ENCODE measurements at regions not wholly inside any gene's neighbourhood (a gene's known extent, or its start where the extent isn't known, plus 50 kb on each side); places are given as distances from the start of the nearest gene placed in this dataset.

DNA sequence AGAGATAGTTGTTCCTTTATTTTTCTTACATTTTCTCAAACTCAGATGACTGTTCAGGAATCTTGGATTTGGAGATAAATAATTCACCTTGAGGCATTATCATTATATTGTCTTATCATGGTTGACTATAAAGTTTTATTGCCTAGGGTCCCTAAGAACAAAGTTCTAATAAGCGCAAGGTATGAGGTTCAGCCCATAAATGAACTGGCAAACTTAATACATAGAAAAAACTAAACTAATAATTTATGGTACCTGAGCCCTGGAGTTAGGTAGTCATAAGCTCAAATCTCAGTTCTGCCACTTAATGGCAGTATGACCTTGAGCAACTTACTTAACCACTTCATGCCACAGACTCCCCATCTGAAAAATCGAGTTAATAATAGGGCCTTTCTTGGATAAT lies 334.0 kb upstream of the PBX1 start:
- no peaks in the 10 kb centered on the region for H3K9me3 ChIP-seq (ENCODE audit: control insufficient read depth in 3 of 3, low read length in 3 of 3)
- H3K4me3 ChIP-seq (ENCODE audit: low read length in 3 of 3): no peak overlapping the region
- no peaks in the 10 kb centered on the region for H3K36me3 ChIP-seq (ENCODE audit: control insufficient read depth in 3 of 3, insufficient read depth in 3 of 3, low read length in 3 of 3)
- no peak overlapping the region for H3K27ac ChIP-seq (ENCODE audit: low read depth, low read length)
- no peaks in the 10 kb centered on the region for H3K27me3 ChIP-seq (ENCODE audit: control insufficient read depth in 3 of 3, insufficient read depth in 3 of 3, low read length in 3 of 3)
- H3K4me1 ChIP-seq (ENCODE audit: control insufficient read depth in 3 of 3, insufficient read depth in 3 of 3, low read length in 3 of 3): no peaks in the 10 kb centered on the region
- H3K9ac ChIP-seq (ENCODE audit: low read depth in 1 of 3, low read length in 3 of 3): no peak overlapping the region

- Histone ChIP-seq H3K27me3 (ENCODE audit: control insufficient read depth in 3 of 3, insufficient read depth in 3 of 3, low read length in 3 of 3) (no peaks in the 10 kb centered on the region), H3K9me3 (ENCODE audit: control insufficient read depth in 3 of 3, low read length in 3 of 3) (no peaks in the 10 kb centered on the region), H3K36me3 (ENCODE audit: control insufficient read depth in 3 of 3, insufficient read depth in 3 of 3, low read length in 3 of 3) (no peaks in the 10 kb centered on the region), H3K9ac (ENCODE audit: low read depth in 1 of 3, low read length in 3 of 3) (no peak overlapping the region), H3K4me1 (ENCODE audit: control insufficient read depth in 3 of 3, insufficient read depth in 3 of 3, low read length in 3 of 3) (no peaks in the 10 kb centered on the region), H3K27ac (ENCODE audit: low read depth, low read length) (no peak overlapping the region), H3K4me3 (ENCODE audit: low read length in 3 of 3) (no peak overlapping the region)
Measured at GRCh38 chr1:164226977-164227376, 332.0 kb upstream of the PBX1 start.

DNA sequence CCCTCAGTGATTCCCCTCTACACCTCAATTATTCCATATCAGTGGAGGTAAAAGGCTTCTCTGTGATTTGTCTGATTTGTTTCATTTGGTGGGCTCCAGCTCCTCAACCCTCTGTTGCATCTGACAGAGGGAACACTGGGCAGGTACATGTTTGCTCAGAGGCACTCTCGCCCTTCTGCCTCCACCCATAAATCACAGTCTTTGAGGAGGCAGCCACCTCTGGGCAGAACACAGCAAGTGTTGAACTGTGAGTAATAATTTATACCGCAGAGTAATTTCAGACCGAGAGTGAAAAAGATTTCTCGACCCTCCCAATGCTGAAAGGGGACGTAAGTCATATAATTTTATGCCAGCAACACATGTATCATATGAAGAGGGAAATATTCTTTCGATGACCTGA lies 330.1 kb upstream of the PBX1 start:
- Histone ChIP-seq H3K27me3 (ENCODE audit: control insufficient read depth in 3 of 3, insufficient read depth in 3 of 3, low read length in 3 of 3) (no peaks in the 10 kb centered on the region), H3K36me3 (ENCODE audit: control insufficient read depth in 3 of 3, insufficient read depth in 3 of 3, low read length in 3 of 3) (no peaks in the 10 kb centered on the region), H3K27ac (ENCODE audit: low read depth, low read length) (no peak overlapping the region), H3K4me1 (ENCODE audit: control insufficient read depth in 3 of 3, insufficient read depth in 3 of 3, low read length in 3 of 3) (no peaks in the 10 kb centered on the region), H3K9me3 (ENCODE audit: control insufficient read depth in 3 of 3, low read length in 3 of 3) (no peaks in the 10 kb centered on the region), H3K9ac (ENCODE audit: low read depth in 1 of 3, low read length in 3 of 3) (no peak overlapping the region), H3K4me3 (ENCODE audit: low read length in 3 of 3) (no peak overlapping the region)

DNA sequence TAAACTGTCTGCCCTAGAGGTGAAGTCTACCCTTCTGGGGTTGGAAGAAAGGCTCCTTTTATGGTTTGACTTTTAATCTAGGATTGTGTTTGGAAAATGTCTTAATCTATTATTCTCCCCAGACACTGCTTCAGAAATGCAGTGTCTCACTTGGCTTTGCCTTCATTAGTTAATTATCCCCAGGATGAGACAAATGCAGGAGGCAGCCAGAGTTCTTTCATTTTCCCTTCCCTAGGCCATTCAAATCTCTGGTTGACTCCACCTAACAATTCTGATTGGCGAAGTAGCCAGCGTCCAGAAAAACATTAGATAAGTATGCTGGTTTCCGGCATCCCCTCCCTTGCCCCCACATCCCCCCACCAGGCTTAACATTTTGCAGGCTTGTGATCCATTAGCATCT lies 325.8 kb upstream of the PBX1 start:
- Histone ChIP-seq H3K4me3 (ENCODE audit: low read length in 3 of 3) (no peak overlapping the region), H3K4me1 (ENCODE audit: control insufficient read depth in 3 of 3, insufficient read depth in 3 of 3, low read length in 3 of 3) (no peaks in the 10 kb centered on the region), H3K36me3 (ENCODE audit: control insufficient read depth in 3 of 3, insufficient read depth in 3 of 3, low read length in 3 of 3) (no peaks in the 10 kb centered on the region), H3K27me3 (ENCODE audit: control insufficient read depth in 3 of 3, insufficient read depth in 3 of 3, low read length in 3 of 3) (no peaks in the 10 kb centered on the region), H3K9me3 (ENCODE audit: control insufficient read depth in 3 of 3, low read length in 3 of 3) (no peaks in the 10 kb centered on the region), H3K27ac (ENCODE audit: low read depth, low read length) (no peak overlapping the region), H3K9ac (ENCODE audit: low read depth in 1 of 3, low read length in 3 of 3) (no peak overlapping the region)

DNA sequence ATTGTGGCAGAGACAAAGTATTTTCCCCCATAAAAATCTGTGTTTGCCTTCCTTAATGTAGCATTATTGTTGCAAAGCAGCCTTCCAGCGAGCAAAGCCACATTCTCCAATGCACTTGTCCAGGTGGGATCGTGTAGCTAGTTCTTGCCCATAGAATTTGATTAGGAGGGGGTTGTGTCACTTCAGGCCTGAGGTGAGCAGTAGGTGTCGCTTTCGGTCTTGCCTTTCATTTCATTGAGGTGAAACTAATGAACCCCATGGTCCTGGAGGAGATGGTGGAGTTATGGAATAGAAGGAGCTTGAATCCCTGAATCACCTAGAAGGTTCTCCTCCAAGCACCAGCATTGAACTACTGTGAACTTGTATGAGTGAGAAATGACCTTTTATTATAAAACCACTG lies 318.9 kb upstream of the PBX1 start:
- H3K36me3 ChIP-seq (ENCODE audit: control insufficient read depth in 3 of 3, insufficient read depth in 3 of 3, low read length in 3 of 3): no peaks in the 10 kb centered on the region
- no peak overlapping the region for H3K9ac ChIP-seq (ENCODE audit: low read depth in 1 of 3, low read length in 3 of 3)
- no peaks in the 10 kb centered on the region for H3K27me3 ChIP-seq (ENCODE audit: control insufficient read depth in 3 of 3, insufficient read depth in 3 of 3, low read length in 3 of 3)
- H3K27ac ChIP-seq (ENCODE audit: low read depth, low read length): no peak overlapping the region
- H3K4me3 ChIP-seq (ENCODE audit: low read length in 3 of 3): no peak overlapping the region
- no peaks in the 10 kb centered on the region for H3K9me3 ChIP-seq (ENCODE audit: control insufficient read depth in 3 of 3, low read length in 3 of 3)
- no peaks in the 10 kb centered on the region for H3K4me1 ChIP-seq (ENCODE audit: control insufficient read depth in 3 of 3, insufficient read depth in 3 of 3, low read length in 3 of 3)

DNA sequence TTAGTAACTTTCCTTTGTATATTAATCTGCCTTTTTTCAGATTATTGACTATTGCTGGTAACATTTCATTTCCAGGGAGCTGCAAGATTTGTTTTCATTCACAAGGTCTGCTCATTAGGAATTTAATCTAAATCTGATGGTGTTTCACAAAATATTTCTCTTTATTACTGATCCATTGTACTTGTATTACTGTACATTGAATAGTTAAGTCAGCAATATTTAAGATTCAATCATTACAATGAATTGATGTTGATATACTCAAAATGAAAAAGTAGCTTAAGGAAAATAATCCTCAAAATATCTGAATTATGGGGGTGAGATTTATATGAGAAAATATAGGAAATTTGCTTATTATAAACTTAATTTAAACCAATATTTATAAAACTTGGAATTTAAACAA lies 308.6 kb upstream of the PBX1 start:
- H3K4me3 ChIP-seq (ENCODE audit: low read length in 3 of 3): no peak overlapping the region
- H3K36me3 ChIP-seq (ENCODE audit: control insufficient read depth in 3 of 3, insufficient read depth in 3 of 3, low read length in 3 of 3): no peaks in the 10 kb centered on the region
- H3K27ac ChIP-seq (ENCODE audit: low read depth, low read length): no peak overlapping the region
- no peaks in the 10 kb centered on the region for H3K27me3 ChIP-seq (ENCODE audit: control insufficient read depth in 3 of 3, insufficient read depth in 3 of 3, low read length in 3 of 3)
- H3K9ac ChIP-seq (ENCODE audit: low read depth in 1 of 3, low read length in 3 of 3): no peak overlapping the region
- H3K4me1 ChIP-seq (ENCODE audit: control insufficient read depth in 3 of 3, insufficient read depth in 3 of 3, low read length in 3 of 3): no peaks in the 10 kb centered on the region
- H3K9me3 ChIP-seq (ENCODE audit: control insufficient read depth in 3 of 3, low read length in 3 of 3): peaks cover 5 to 8% (median 6%) of the 10 kb centered on the region in 3 donors

DNA sequence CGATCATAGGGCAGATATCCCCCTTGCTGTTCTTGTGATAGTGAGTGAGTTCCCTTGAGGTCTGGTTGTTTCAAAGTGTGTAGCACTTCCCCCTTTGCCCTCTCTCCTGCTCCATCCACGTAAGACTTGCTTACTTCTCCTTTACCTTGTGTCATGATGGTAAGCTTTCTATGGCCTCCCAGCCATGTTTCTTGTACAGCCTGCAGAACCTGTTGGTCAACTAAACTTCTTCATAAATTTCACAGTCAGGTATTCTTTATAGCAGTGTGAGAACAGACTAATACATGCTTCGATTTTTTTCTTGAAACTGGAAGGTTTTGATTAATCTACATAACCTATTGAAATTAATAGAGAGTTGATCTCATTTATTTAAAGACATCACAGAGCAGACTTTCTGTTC lies 302.5 kb upstream of the PBX1 start:
- no peak overlapping the region for H3K4me3 ChIP-seq (ENCODE audit: low read length in 3 of 3)
- no peak overlapping the region for H3K27ac ChIP-seq (ENCODE audit: low read depth, low read length)
- no peaks in the 10 kb centered on the region for H3K4me1 ChIP-seq (ENCODE audit: control insufficient read depth in 3 of 3, insufficient read depth in 3 of 3, low read length in 3 of 3)
- no peaks in the 10 kb centered on the region for H3K36me3 ChIP-seq (ENCODE audit: control insufficient read depth in 3 of 3, insufficient read depth in 3 of 3, low read length in 3 of 3)
- no peaks in the 10 kb centered on the region for H3K27me3 ChIP-seq (ENCODE audit: control insufficient read depth in 3 of 3, insufficient read depth in 3 of 3, low read length in 3 of 3)
- no peak overlapping the region for H3K9ac ChIP-seq (ENCODE audit: low read depth in 1 of 3, low read length in 3 of 3)
- H3K9me3 ChIP-seq (ENCODE audit: control insufficient read depth in 3 of 3, low read length in 3 of 3): peaks cover 0 to 5% (median 3%) of the 10 kb centered on the region in 3 donors

DNA sequence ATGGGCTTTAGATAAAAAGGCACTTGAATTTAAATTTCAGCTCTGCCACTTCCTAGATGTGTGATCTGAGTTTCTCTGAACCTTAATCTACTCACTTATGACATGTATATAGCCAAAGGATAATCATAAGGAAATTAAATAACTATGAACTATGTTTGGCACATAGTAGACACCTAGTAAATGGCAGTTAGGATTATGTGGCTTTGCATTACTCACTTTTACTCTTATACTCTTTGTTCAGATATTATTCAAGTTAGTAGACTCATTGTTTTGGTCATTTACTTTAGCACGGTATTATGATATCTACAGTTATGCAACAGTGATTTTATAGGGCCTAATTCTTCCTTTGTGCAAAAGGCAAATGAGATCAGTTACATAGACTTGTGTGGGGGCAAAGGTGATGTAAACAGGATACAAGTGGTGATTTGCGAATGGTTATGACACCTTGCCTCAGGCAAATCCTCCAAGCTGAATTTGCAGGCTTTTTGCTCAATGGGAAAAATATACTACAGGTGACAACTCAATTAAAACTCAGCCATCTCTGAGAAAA lies 297.2 kb upstream of the PBX1 start:
- Histone ChIP-seq H3K4me1 (ENCODE audit: control insufficient read depth in 3 of 3, insufficient read depth in 3 of 3, low read length in 3 of 3) (no peaks in the 10 kb centered on the region), H3K9me3 (ENCODE audit: control insufficient read depth in 3 of 3, low read length in 3 of 3) (no peaks in the 10 kb centered on the region), H3K4me3 (ENCODE audit: low read length in 3 of 3) (no peak overlapping the region), H3K36me3 (ENCODE audit: control insufficient read depth in 3 of 3, insufficient read depth in 3 of 3, low read length in 3 of 3) (no peaks in the 10 kb centered on the region), H3K9ac (ENCODE audit: low read depth in 1 of 3, low read length in 3 of 3) (no peak overlapping the region), H3K27me3 (ENCODE audit: control insufficient read depth in 3 of 3, insufficient read depth in 3 of 3, low read length in 3 of 3) (no peaks in the 10 kb centered on the region), H3K27ac (ENCODE audit: low read depth, low read length) (no peak overlapping the region)

GRCh38 chr1:164263540-164263939 lies 295.4 kb upstream of the PBX1 start:
- Histone ChIP-seq H3K4me1 (ENCODE audit: control insufficient read depth in 3 of 3, insufficient read depth in 3 of 3, low read length in 3 of 3) (no peaks in the 10 kb centered on the region), H3K9ac (ENCODE audit: low read depth in 1 of 3, low read length in 3 of 3) (no peak overlapping the region), H3K27me3 (ENCODE audit: control insufficient read depth in 3 of 3, insufficient read depth in 3 of 3, low read length in 3 of 3) (no peaks in the 10 kb centered on the region), H3K9me3 (ENCODE audit: control insufficient read depth in 3 of 3, low read length in 3 of 3) (no peaks in the 10 kb centered on the region), H3K27ac (ENCODE audit: low read depth, low read length) (no peak overlapping the region), H3K36me3 (ENCODE audit: control insufficient read depth in 3 of 3, insufficient read depth in 3 of 3, low read length in 3 of 3) (no peaks in the 10 kb centered on the region), H3K4me3 (ENCODE audit: low read length in 3 of 3) (no peak overlapping the region)

DNA sequence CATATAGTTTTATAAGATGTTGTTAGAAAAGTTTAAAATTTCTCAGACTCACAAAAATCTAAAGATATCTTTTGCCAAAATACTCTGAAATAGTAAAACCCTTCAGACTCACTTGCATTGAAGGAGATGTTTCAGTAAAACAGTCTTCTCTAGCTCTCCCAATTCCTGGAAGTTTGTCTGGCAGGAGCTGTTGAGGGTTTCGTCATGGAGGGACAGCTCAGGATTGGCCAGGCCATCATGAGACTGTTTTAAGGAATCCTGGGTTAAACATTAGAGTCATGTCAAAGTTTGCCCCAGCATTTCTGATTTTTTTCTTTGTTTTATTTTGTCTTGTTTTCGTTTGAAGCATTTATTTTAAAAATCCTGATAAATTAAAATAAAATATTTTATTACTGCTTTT lies 293.8 kb upstream of the PBX1 start:
- Histone ChIP-seq H3K9ac (ENCODE audit: low read depth in 1 of 3, low read length in 3 of 3) (no peak overlapping the region), H3K27ac (ENCODE audit: low read depth, low read length) (no peak overlapping the region), H3K4me3 (ENCODE audit: low read length in 3 of 3) (no peak overlapping the region), H3K4me1 (ENCODE audit: control insufficient read depth in 3 of 3, insufficient read depth in 3 of 3, low read length in 3 of 3) (no peaks in the 10 kb centered on the region), H3K9me3 (ENCODE audit: control insufficient read depth in 3 of 3, low read length in 3 of 3) (no peaks in the 10 kb centered on the region), H3K27me3 (ENCODE audit: control insufficient read depth in 3 of 3, insufficient read depth in 3 of 3, low read length in 3 of 3) (no peaks in the 10 kb centered on the region), H3K36me3 (ENCODE audit: control insufficient read depth in 3 of 3, insufficient read depth in 3 of 3, low read length in 3 of 3) (no peaks in the 10 kb centered on the region)

- Histone ChIP-seq H3K27ac (ENCODE audit: low read depth, low read length) (no peak overlapping the region), H3K4me1 (ENCODE audit: control insufficient read depth in 3 of 3, insufficient read depth in 3 of 3, low read length in 3 of 3) (no peaks in the 10 kb centered on the region), H3K4me3 (ENCODE audit: low read length in 3 of 3) (no peak overlapping the region), H3K9ac (ENCODE audit: low read depth in 1 of 3, low read length in 3 of 3) (no peak overlapping the region), H3K27me3 (ENCODE audit: control insufficient read depth in 3 of 3, insufficient read depth in 3 of 3, low read length in 3 of 3) (no peaks in the 10 kb centered on the region), H3K9me3 (ENCODE audit: control insufficient read depth in 3 of 3, low read length in 3 of 3) (peaks cover 0 to 3% (median 0%) of the 10 kb centered on the region in 3 donors), H3K36me3 (ENCODE audit: control insufficient read depth in 3 of 3, insufficient read depth in 3 of 3, low read length in 3 of 3) (no peaks in the 10 kb centered on the region)
Measured at GRCh38 chr1:164272156-164272555, 286.8 kb upstream of the PBX1 start.
